PC-9 (cell line): ENCODE measurements at regions not wholly inside any gene's neighbourhood (a gene's known extent, or its start where the extent isn't known, plus 50 kb on each side); places are given as distances from the start of the nearest gene placed in this dataset.

ENCODE experiments used
- EZH2 ChIP-seq: fragments of 200-600 bp; sonication (generic); IDR thresholded peaks from 2 replicates; pipeline ENCODE4 v1.8.0; 2017; ENCODE audit warnings: antibody characterized with exemption, low read depth
- TF ChIP-seq, protein P1 (sequence below): fragments of 200-600 bp; sonication (generic); conservative IDR thresholded peaks from 2 replicates; pipeline ENCODE4 v1.6.1; 2017; ENCODE audit warnings: mixed run types, antibody characterized with exemption, mild to moderate bottlenecking, moderate library complexity

DNA sequence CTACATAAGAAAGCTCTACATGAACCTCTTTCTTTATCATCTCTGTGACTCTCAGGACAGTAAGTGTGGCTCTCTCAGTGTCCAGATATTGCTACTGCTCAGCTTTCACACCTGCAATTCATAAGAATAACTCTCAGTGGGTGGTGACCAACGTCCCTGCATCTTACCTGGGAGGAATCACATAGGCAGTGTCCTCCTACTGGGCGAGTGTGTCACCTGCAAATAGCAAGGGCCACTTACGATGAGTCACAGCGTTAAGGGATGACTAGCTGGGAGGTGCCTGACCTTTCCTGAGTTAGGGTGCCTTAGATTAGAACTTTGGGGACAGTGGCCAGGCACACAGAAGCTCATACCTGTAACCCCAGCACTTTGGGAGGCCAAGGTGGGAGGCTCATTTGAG is 90.8 kb upstream of the C3orf80 start:
- TF ChIP-seq, protein P1, sequence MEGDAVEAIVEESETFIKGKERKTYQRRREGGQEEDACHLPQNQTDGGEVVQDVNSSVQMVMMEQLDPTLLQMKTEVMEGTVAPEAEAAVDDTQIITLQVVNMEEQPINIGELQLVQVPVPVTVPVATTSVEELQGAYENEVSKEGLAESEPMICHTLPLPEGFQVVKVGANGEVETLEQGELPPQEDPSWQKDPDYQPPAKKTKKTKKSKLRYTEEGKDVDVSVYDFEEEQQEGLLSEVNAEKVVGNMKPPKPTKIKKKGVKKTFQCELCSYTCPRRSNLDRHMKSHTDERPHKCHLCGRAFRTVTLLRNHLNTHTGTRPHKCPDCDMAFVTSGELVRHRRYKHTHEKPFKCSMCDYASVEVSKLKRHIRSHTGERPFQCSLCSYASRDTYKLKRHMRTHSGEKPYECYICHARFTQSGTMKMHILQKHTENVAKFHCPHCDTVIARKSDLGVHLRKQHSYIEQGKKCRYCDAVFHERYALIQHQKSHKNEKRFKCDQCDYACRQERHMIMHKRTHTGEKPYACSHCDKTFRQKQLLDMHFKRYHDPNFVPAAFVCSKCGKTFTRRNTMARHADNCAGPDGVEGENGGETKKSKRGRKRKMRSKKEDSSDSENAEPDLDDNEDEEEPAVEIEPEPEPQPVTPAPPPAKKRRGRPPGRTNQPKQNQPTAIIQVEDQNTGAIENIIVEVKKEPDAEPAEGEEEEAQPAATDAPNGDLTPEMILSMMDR, result peak; percentile 56; the same call in 1 of the 2 replicates
- no peak for TF ChIP-seq EZH2
